ENCODE measurements at regions not wholly inside any gene's neighbourhood (a gene's known extent, or its start where the extent isn't known, plus 50 kb on each side); places are given as distances from the start of the nearest gene placed in this dataset.

DNA sequence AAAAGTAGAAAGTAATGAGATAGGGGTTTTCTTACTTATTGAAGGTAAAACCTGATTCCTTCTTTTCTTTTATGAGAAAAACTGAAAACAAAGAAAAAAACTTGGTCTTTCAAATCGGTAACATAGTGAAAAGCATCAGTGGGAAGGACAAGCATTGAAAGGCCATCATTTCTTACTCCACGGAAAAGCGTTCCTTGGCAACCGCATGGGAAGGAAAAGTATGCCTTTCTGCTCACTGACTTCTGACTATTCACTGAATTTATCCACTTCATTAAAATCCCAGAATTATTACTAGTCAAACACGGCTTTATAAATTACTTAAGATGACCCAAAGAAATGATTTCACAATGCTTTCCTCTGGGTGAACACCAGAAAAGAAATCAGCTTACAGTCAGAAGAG, 646.7 kb downstream of the TLL1 start:
- TF ChIP-seq EZH2 (IDR thresholded peaks at IDR 0.05; ENCODE audit: insufficient read depth, poor library complexity, severe bottlenecking), result no peak
- Histone ChIP-seq H3K9ac (no peak overlapping the region), H2AFZ (no peak overlapping the region), H3K4me2 (ENCODE audit: unreplicated experiment) (no peak overlapping the region), H4K20me1 (ENCODE audit: insufficient read depth) (no peaks in the 10 kb centered on the region), H3K9me2 (ENCODE audit: insufficient read depth) (no peaks in the 10 kb centered on the region), H3K36me3 (ENCODE audit: low read depth) (no peaks in the 10 kb centered on the region), H3K4me3 (no peak overlapping the region), H3K4me1 (ENCODE audit: insufficient read depth) (no peaks in the 10 kb centered on the region), H3K9me3 (ENCODE audit: low read depth) (no peaks in the 10 kb centered on the region), H3K27ac (no peak overlapping the region), H3K27me3 (replicated peaks; ENCODE audit: insufficient read depth) (no peaks in the 10 kb centered on the region), H3F3A (ENCODE audit: insufficient read depth) (no peaks in the 10 kb centered on the region), H3K79me2 (ENCODE audit: insufficient read depth) (no peaks in the 10 kb centered on the region)
- in situ Hi-C loops (cut with MboI), result no loop called here
- 24 to 25% methylated on average over 5 of the region's 5 CpGs for WGBS, 2 experiments (ENCODE audit: low coverage in 1 of 2, low lambda C conversion rate in 2 of 2, missing lambda C conversion rate in 2 of 2)
- no peak for DNase-seq

GRCh38 chr4:166527500-166527899, 654.5 kb downstream of the TLL1 start:
- TF ChIP-seq EZH2phosphoT487 (IDR thresholded peaks at IDR 0.05; ENCODE audit: insufficient read depth, low read depth) (no peak), EZH2 (IDR thresholded peaks at IDR 0.05; ENCODE audit: insufficient read depth, poor library complexity, severe bottlenecking) (no peak)
- no peak for DNase-seq
- Histone ChIP-seq H3K4me2 (ENCODE audit: unreplicated experiment) (no peak overlapping the region), H3K4me1 (ENCODE audit: insufficient read depth) (no peaks in the 10 kb centered on the region), H3K27ac (no peak overlapping the region), H3K36me3 (ENCODE audit: low read depth) (no peaks in the 10 kb centered on the region), H3K9me3 (ENCODE audit: low read depth) (no peaks in the 10 kb centered on the region), H3K4me3 (no peak overlapping the region), H3K79me2 (ENCODE audit: insufficient read depth) (no peaks in the 10 kb centered on the region), H3K9ac (no peak overlapping the region), H3K9me2 (ENCODE audit: insufficient read depth) (no peaks in the 10 kb centered on the region), H4K20me1 (ENCODE audit: insufficient read depth) (no peaks in the 10 kb centered on the region), H2AFZ (no peak overlapping the region), H3F3A (ENCODE audit: insufficient read depth) (no peaks in the 10 kb centered on the region), H3K27me3 (replicated peaks; ENCODE audit: insufficient read depth) (no peaks in the 10 kb centered on the region)
- WGBS, 2 experiments (ENCODE audit: low coverage in 1 of 2, low lambda C conversion rate in 2 of 2, missing lambda C conversion rate in 2 of 2), result 12% methylated on average over 3 of the region's 3 CpGs
- in situ Hi-C loops (cut with MboI), result no loop called here

DNA sequence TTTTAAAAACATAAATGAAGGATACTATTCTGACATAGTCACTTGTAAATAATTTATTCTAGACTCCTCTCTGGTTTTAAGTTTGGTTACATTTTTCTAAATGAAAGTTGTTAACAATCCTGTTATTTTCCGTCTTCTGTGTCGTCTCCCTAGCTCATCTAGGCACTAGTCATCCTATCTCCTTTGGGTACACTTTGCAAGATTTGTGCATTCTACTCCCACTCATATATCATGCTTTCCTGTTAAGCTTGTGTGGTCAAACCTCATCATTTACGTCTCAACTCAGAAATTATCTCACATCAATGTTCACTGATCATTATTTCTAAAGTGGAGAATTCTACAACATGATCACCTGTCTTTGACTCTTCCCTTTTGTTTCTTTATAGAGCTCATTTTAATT, 658.7 kb downstream of the TLL1 start:
- Histone ChIP-seq H3K79me2 (ENCODE audit: insufficient read depth) (no peaks in the 10 kb centered on the region), H4K20me1 (ENCODE audit: insufficient read depth) (no peaks in the 10 kb centered on the region), H3K27me3 (replicated peaks; ENCODE audit: insufficient read depth) (no peaks in the 10 kb centered on the region), H3K36me3 (ENCODE audit: low read depth) (no peaks in the 10 kb centered on the region), H3K27ac (no peak overlapping the region), H3F3A (ENCODE audit: insufficient read depth) (no peaks in the 10 kb centered on the region), H3K4me1 (ENCODE audit: insufficient read depth) (no peaks in the 10 kb centered on the region), H3K4me3 (no peak overlapping the region), H3K9ac (no peak overlapping the region), H3K9me2 (ENCODE audit: insufficient read depth) (no peaks in the 10 kb centered on the region), H3K9me3 (ENCODE audit: low read depth) (no peaks in the 10 kb centered on the region), H2AFZ (no peak overlapping the region), H3K4me2 (ENCODE audit: unreplicated experiment) (no peak overlapping the region)
- TF ChIP-seq EZH2 (IDR thresholded peaks at IDR 0.05; ENCODE audit: insufficient read depth, poor library complexity, severe bottlenecking) (no peak), EZH2phosphoT487 (IDR thresholded peaks at IDR 0.05; ENCODE audit: insufficient read depth, low read depth) (no peak)
- WGBS, 2 experiments (ENCODE audit: low coverage in 1 of 2, low lambda C conversion rate in 2 of 2, missing lambda C conversion rate in 2 of 2), result 29 to 30% methylated on average over 3 of the region's 3 CpGs
- in situ Hi-C loops (cut with MboI), result no loop called here
- DNase-seq, result no peak

GRCh38 chr4:166535865-166536264, 662.8 kb downstream of the TLL1 start:
- Histone ChIP-seq H4K20me1 (ENCODE audit: insufficient read depth) (no peaks in the 10 kb centered on the region), H3K4me1 (ENCODE audit: insufficient read depth) (no peaks in the 10 kb centered on the region), H3K4me3 (no peak overlapping the region), H3K4me2 (ENCODE audit: unreplicated experiment) (no peak overlapping the region), H3K79me2 (ENCODE audit: insufficient read depth) (no peaks in the 10 kb centered on the region), H3F3A (ENCODE audit: insufficient read depth) (no peaks in the 10 kb centered on the region), H3K27me3 (replicated peaks; ENCODE audit: insufficient read depth) (no peaks in the 10 kb centered on the region), H3K36me3 (ENCODE audit: low read depth) (no peaks in the 10 kb centered on the region), H3K9me2 (ENCODE audit: insufficient read depth) (no peaks in the 10 kb centered on the region), H3K9ac (no peak overlapping the region), H2AFZ (no peak overlapping the region), H3K9me3 (ENCODE audit: low read depth) (no peaks in the 10 kb centered on the region), H3K27ac (no peak overlapping the region)
- DNase-seq, result no peak
- no peak for TF ChIP-seq EZH2 (IDR thresholded peaks at IDR 0.05; ENCODE audit: insufficient read depth, poor library complexity, severe bottlenecking)
- in situ Hi-C loops (cut with MboI), result no loop called here
- 20 to 24% methylated on average over 7 of the region's 7 CpGs for WGBS, 2 experiments (ENCODE audit: low coverage in 1 of 2, low lambda C conversion rate in 2 of 2, missing lambda C conversion rate in 2 of 2)

DNA sequence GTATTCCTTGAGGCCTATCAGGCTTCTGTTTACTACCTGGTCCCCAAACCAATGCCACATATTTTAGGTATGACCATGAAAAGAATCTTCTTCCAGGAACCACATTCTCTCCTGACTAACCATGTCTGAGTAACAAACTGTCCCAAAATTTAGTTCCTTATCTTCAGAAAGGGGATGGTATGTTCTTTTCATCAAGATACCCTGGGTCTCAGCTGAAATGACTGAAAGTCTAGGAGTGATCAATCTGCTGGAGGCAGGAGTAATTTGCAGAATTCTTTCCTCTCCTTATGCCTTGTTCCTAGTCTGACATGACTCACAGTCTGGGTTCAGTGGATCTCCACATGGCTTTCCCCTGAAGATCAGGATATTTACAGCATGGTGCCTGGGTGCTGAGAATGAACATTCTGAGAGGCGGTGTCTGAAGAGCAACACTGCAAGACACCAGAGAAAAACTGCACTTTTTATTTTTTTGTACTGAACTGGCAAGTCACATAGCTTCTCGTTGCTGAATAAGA, 665.5 kb downstream of the TLL1 start:
- no peak for DNase-seq
- H3K4me2 ChIP-seq (ENCODE audit: unreplicated experiment), result no peak overlapping the region
- H4K20me1 ChIP-seq (ENCODE audit: insufficient read depth), result no peaks in the 10 kb centered on the region
- no peaks in the 10 kb centered on the region for H3K9me3 ChIP-seq (ENCODE audit: low read depth)
- H3K27me3 ChIP-seq (replicated peaks; ENCODE audit: insufficient read depth), result no peaks in the 10 kb centered on the region
- no peak overlapping the region for H3K9ac ChIP-seq
- no peaks in the 10 kb centered on the region for H3K4me1 ChIP-seq (ENCODE audit: insufficient read depth)
- 6 to 15% methylated on average over 2 of the region's 2 CpGs for WGBS, 2 experiments (ENCODE audit: low coverage in 1 of 2, low lambda C conversion rate in 2 of 2, missing lambda C conversion rate in 2 of 2)
- no peaks in the 10 kb centered on the region for H3F3A ChIP-seq (ENCODE audit: insufficient read depth)
- H3K36me3 ChIP-seq (ENCODE audit: low read depth), result no peaks in the 10 kb centered on the region
- no peak overlapping the region for H2AFZ ChIP-seq
- H3K4me3 ChIP-seq, result no peak overlapping the region
- no peaks in the 10 kb centered on the region for H3K9me2 ChIP-seq (ENCODE audit: insufficient read depth)
- H3K79me2 ChIP-seq (ENCODE audit: insufficient read depth), result no peaks in the 10 kb centered on the region
- H3K27ac ChIP-seq, result no peak overlapping the region
- no peak for TF ChIP-seq EZH2 (IDR thresholded peaks at IDR 0.05; ENCODE audit: insufficient read depth, poor library complexity, severe bottlenecking)
- TF ChIP-seq EZH2phosphoT487 (IDR thresholded peaks at IDR 0.05; ENCODE audit: insufficient read depth, low read depth), result no peak
- in situ Hi-C loops (cut with MboI), result no loop called here

Data from GM23248 (cell line).